ENCODE measurements at regions not wholly inside any gene's neighbourhood (a gene's known extent, or its start where the extent isn't known, plus 50 kb on each side); places are given as distances from the start of the nearest gene placed in this dataset.
"Not testable (repeated sequence)": the region's sequence is repeated elsewhere in the genome, so short reads cannot be mapped to it uniquely, and the experiment has no call there.

DNA sequence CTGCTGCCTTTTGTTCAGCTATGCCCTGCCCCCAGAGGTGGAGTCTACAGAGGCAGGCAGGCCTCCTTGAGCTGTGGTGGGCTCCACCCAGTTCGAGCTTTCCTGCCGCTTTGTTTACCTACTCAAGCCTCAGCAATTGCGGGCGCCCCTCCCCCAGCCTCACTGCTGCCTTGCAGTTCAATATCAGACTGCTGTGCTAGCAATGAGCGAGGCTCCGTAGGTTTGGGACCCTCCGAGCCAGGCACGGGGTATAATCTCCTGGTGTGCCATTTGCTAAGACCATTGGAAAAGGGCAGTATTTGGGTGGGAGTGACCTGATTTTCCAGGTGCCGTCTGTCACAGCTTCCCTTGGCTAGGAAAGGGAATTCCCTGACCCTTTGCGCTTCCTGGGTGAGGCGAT is 51.9 kb downstream of the DIPK2A start:
- DNase-seq (ENCODE audit: low read depth) = not testable (repeated sequence)

DNA sequence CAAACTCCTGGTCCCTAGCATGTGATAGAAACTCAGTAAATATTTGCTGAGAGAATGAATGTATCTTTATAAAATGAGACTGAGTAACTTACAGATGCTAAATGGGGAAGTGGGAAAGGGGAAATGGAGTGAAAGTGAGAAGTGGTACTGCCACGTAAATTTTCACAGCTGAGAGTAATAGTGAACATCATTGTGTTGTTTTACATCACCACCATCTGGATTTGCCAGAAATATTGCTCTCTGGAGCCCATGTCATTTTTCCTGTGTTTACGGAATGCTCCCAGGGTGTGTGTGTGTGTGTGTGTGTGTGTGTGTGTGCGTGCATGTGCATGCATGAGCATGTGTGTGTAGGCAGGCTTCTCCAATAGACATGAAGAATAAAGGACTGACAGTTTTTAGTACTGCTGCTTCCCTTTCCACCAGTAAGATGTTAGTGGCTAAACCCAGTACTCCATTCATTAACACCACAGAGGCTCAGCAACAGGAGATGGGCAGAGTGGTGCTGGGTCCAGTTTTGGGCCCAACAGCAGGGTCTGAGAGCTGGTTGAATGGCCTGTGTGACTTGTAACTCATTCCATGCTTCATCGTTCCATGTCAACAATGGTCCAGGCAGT is 57.3 kb downstream of the DIPK2A start:
- DNase-seq (ENCODE audit: low read depth) = no peak

GRCh38 chr3:144029769-144030168 is 58.1 kb downstream of the DIPK2A start:
- no peak for DNase-seq (ENCODE audit: low read depth)

GRCh38 chr3:144031938-144032337 is 60.3 kb downstream of the DIPK2A start:
- peak; percentile 84 for DNase-seq (ENCODE audit: low read depth)

DNA sequence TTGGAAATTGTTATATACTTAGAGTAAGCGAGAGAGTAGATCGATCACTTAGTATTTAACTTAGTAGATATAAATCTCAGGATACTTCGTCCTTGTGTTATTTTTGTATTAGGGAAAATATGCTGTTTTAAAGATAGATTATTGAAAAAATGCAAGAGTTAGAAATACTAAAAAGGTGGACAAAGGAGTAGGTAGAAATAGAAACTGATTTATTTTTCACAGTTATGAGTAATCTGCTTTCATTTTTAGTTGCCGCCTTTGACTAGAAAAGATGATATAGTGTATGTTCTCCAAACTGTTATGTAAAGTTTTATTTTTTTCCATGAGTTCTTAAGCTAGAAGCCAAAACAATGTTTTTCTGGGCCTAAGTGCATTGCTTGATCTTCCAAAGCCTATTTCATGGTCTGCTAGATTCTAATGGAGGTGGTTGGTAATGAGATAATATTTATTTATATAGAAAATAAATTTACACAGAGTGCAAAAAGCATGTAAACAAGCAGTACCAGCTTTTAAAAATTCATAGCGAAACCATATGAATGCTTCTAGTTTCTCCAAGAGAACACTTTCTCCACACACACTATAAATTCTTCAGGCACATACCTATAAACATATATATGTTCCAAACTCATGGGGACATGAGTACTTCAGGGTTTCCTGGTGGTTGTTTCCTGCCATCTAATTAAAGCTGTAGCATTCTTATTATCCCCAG is 61.1 kb downstream of the DIPK2A start:
- DNase-seq (ENCODE audit: low read depth) = no peak

DNA sequence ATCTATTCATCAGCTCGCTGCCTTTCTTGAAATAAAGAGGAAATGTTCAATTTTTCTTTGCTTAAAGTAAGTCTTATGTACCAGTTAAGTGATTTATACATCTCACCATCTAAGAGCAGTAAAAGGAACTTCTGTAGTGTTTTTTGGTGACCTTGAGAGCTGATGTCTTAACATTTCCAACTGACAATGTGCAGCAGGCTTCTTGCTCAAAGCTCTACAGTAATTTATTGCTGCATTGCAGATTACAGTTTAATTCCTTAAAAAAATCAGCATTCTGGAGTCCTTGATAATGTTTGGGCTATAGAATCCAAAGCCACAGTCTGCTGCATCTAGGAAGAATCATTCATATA is 61.6 kb downstream of the DIPK2A start:
- no peak for DNase-seq (ENCODE audit: low read depth)

- no peak for DNase-seq (ENCODE audit: low read depth)
Measured at GRCh38 chr3:144033863-144034262, 62.2 kb downstream of the DIPK2A start.

- no peak for DNase-seq (ENCODE audit: low read depth)
Measured at GRCh38 chr3:144034715-144035290, 63.2 kb downstream of the DIPK2A start.

GRCh38 chr3:144036498-144036897 is 64.9 kb downstream of the DIPK2A start:
- no peak for DNase-seq (ENCODE audit: low read depth)

GRCh38 chr3:144039661-144040060 is 68.0 kb downstream of the DIPK2A start:
- DNase-seq (ENCODE audit: low read depth) = no peak

DNA sequence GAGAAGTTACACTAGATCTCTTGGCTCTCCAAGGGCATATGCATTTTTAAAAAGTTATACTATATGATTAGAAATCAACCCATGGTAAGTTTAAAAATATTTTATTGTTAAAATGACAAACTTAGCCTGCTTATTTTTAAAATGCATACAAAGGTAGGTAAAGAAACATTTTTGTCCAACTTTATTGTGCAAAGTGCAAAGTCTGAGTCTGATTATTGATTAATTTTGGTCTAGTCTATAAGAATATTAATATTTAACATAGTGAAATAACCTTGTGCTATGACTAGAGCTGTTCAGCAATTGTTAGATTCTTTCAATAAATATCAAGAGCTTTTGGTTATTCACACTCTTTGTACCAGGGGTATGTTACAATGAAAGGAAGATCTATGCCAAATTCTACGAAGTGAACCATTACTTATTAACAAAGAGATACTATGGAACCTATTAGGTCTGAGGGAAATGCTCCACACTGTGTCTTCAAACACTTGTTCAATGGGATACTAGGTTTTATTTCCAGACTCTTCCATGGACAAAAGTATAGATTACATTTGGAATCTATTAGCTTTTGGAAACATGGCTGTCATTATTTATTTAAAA is 70.4 kb downstream of the DIPK2A start:
- no peak for DNase-seq (ENCODE audit: low read depth)

- DNase-seq (ENCODE audit: low read depth) = no peak
Measured at GRCh38 chr3:144045766-144046165, 74.1 kb downstream of the DIPK2A start.

GRCh38 chr3:144049374-144049773 is 77.8 kb downstream of the DIPK2A start:
- no peak for DNase-seq (ENCODE audit: low read depth)

GRCh38 chr3:144051211-144051610 is 79.6 kb downstream of the DIPK2A start:
- DNase-seq (ENCODE audit: low read depth) = no peak

DNA sequence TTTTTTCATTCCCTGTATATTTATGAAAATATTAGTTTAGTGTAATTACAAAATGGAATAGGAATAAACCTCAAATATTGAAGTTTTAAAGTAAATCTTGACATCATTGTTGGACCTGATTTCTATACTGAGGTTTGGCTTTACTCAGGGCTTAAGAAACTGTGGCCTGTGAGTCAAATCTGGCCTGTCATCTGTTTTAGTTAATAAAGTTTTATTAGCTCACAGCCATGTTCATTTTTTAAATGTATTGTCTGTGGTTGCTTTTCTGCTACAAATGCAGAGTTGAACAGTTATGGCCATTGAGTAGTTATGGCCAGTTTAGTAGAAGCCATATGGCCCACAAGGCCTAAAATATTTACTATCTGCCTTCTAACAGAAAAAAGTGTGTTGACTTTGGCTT is 80.7 kb downstream of the DIPK2A start:
- no peak for DNase-seq (ENCODE audit: low read depth)

- DNase-seq (ENCODE audit: low read depth) = peak; percentile 67
Measured at GRCh38 chr3:144053121-144053520, 81.5 kb downstream of the DIPK2A start.

- no peak for DNase-seq (ENCODE audit: low read depth)
Measured at GRCh38 chr3:144054766-144055165, 83.1 kb downstream of the DIPK2A start.

GRCh38 chr3:144055604-144056003 is 84.0 kb downstream of the DIPK2A start:
- DNase-seq (ENCODE audit: low read depth) = no peak

DNA sequence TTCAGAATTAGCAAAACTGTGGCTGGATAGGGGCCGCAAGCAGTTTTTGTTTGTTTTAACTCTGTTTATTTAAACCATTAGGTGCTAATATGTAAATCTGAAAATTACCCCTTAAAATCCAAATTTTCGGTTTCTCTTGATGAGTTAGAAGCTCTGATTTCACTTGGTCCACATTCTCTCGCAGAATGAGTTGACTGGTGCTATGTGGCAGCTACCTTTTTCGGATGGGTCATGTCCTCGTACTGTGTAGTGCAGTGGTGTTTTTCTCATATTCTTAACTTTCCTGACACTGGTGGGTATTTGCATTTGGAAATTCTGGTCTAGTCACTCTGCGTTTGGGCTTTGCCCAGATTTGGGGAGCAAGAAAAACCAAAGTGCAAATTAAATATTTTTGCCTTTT is 87.1 kb downstream of the DIPK2A start:
- no peak for DNase-seq (ENCODE audit: low read depth)

GRCh38 chr3:144059481-144059880 is 87.9 kb downstream of the DIPK2A start:
- no peak for DNase-seq (ENCODE audit: low read depth)

DNA sequence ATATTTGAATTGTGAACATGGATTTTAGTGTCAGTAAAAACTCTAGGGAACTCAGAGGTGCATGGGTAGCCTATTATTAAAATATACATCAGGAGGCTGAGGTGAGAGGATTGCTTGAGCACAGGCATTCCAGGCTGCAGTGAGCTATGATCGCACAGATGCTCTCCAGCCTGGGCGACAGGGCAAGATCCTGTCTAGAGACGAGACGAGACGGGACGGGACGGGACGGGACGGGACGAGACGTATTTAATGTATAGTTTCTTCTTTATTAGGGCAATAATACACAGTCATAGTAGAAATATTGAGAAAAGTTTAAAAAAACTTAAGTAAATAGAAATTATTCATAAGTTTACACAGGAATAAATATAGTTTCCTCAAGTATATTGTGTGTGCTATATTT is 89.3 kb downstream of the DIPK2A start:
- no peak for DNase-seq (ENCODE audit: low read depth)

- no peak for DNase-seq (ENCODE audit: low read depth)
Measured at GRCh38 chr3:144063306-144063705, 91.7 kb downstream of the DIPK2A start.

GRCh38 chr3:144067059-144067458 is 95.4 kb downstream of the DIPK2A start:
- no peak for DNase-seq (ENCODE audit: low read depth)
